ENCODE measurements at regions not wholly inside any gene's neighbourhood (a gene's known extent, or its start where the extent isn't known, plus 50 kb on each side); places are given as distances from the start of the nearest gene placed in this dataset.

DNA sequence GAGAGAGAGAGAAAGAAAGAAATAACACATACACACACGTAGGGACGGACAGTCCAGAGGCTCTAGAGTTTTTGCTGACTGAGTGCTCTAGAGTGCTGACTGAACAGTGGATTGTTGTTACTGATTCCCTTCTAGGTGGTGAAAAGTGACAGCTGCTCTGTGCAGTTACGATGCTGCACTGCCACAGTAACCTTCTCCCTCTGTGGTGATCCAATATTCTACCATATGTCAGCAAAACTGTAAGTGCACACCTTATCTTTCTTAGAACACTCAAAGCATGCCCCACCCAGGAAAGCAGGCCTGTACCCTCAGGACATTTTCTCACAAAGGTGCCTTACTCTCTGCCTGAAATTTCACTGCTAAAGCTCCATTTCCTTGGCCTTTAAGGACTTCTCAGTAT lies 1023.5 kb downstream of the TYW1 start:
- TF ChIP-seq, protein P1, sequence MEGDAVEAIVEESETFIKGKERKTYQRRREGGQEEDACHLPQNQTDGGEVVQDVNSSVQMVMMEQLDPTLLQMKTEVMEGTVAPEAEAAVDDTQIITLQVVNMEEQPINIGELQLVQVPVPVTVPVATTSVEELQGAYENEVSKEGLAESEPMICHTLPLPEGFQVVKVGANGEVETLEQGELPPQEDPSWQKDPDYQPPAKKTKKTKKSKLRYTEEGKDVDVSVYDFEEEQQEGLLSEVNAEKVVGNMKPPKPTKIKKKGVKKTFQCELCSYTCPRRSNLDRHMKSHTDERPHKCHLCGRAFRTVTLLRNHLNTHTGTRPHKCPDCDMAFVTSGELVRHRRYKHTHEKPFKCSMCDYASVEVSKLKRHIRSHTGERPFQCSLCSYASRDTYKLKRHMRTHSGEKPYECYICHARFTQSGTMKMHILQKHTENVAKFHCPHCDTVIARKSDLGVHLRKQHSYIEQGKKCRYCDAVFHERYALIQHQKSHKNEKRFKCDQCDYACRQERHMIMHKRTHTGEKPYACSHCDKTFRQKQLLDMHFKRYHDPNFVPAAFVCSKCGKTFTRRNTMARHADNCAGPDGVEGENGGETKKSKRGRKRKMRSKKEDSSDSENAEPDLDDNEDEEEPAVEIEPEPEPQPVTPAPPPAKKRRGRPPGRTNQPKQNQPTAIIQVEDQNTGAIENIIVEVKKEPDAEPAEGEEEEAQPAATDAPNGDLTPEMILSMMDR (IDR thresholded peaks at IDR 0.05), result no peak
- no peak for TF ChIP-seq POLR2AphosphoS5 (IDR thresholded peaks at IDR 0.05)

Measured in esophagus muscularis mucosa (tissue), 3 donors.